HepG2 (cell line): ENCODE measurements at regions not wholly inside any gene's neighbourhood (a gene's known extent, or its start where the extent isn't known, plus 50 kb on each side); places are given as distances from the start of the nearest gene placed in this dataset.

Experiments
- ASH2L ChIP-seq: fragments of 300-600, 200-600 bp; sonication (generic); IDR thresholded peaks from 2 replicates; pipeline ENCODE4 v1.7.0; 2017; ENCODE audit warnings: low read depth, mild to moderate bottlenecking, moderate library complexity, mixed read lengths, low read length; ENCODE audit not compliant: insufficient read length
- CEBPB ChIP-seq: IDR thresholded peaks from 2 replicates; pipeline ENCODE4 v1.6.1; 2011; ENCODE audit warnings: low read depth, low read length, improper control_type of control experiment, borderline replicate concordance
- KDM1A ChIP-seq: IDR thresholded peaks from 2 replicates; pipeline ENCODE4 v1.6.1; 2016; ENCODE audit warnings: missing compliant biosample characterization
- KDM5A ChIP-seq: fragments of 200-600 bp; sonication (generic); IDR thresholded peaks from 2 replicates; pipeline ENCODE4 v1.7.0; 2018; ENCODE audit warnings: antibody characterized with exemption, mild to moderate bottlenecking, low read length, borderline replicate concordance
- MBNL3 ChIP-seq: fragments of 250-450 bp; sonication (Bioruptor Pico); conservative IDR thresholded peaks from 2 replicates; pipeline ENCODE4 v1.8.0; 2022; ENCODE audit warnings: mild to moderate bottlenecking, inconsistent platforms
- MIXL1 ChIP-seq: IDR thresholded peaks from 2 replicates; pipeline ENCODE4 v1.6.1; 2016
- NFKB2 ChIP-seq: sonication (generic); formaldehyde crosslinking; IDR thresholded peaks from 2 replicates; pipeline ENCODE4 v1.4.0; 2020; ENCODE audit warnings: missing genetic modification reagents, borderline replicate concordance
- POLR2A ChIP-seq, 2 experiments: IDR thresholded peaks; 2 replicates each; pipeline ENCODE4 v1.6.1; 2011; ENCODE audit warnings: low read depth in 2 of 2, low read length in 2 of 2, mild to moderate bottlenecking in 1 of 2, moderate library complexity in 1 of 2; ENCODE audit not compliant: insufficient read depth in 1 of 2
- ZNF121 ChIP-seq: sonication (generic); formaldehyde crosslinking; IDR thresholded peaks from 2 replicates; pipeline ENCODE4 v1.5.0; 2020; ENCODE audit warnings: mild to moderate bottlenecking, missing genetic modification reagents
- TF ChIP-seq, protein P1 (sequence below): sonication (generic); formaldehyde crosslinking; IDR thresholded peaks from 2 replicates; pipeline ENCODE4 v1.4.0; 2020; ENCODE audit warnings: missing genetic modification reagents
- TF ChIP-seq, protein P2 (sequence below): fragments of 450-650 bp; IDR thresholded peaks from 2 replicates; pipeline ENCODE4 v1.6.1; 2016
- TF ChIP-seq, protein P3 (sequence below): sonication (generic); formaldehyde crosslinking; IDR thresholded peaks from 2 replicates; pipeline ENCODE4 v1.4.0; 2020; ENCODE audit warnings: mild to moderate bottlenecking, low read depth, missing genetic modification reagents
- TF ChIP-seq, protein P4 (sequence below): sonication (generic); formaldehyde crosslinking; IDR thresholded peaks from 2 replicates; pipeline ENCODE4 v1.5.0; 2020; ENCODE audit warnings: mild to moderate bottlenecking, missing genetic modification reagents, moderate library complexity
- TF ChIP-seq, protein P5 (sequence below), 2 experiments: IDR thresholded peaks; 2 replicates each; pipeline ENCODE4 v1.6.1; 2011 to 2012; ENCODE audit warnings: low read length in 2 of 2, borderline replicate concordance in 1 of 2, low read depth in 1 of 2, mild to moderate bottlenecking in 1 of 2, moderate library complexity in 1 of 2

DNA sequence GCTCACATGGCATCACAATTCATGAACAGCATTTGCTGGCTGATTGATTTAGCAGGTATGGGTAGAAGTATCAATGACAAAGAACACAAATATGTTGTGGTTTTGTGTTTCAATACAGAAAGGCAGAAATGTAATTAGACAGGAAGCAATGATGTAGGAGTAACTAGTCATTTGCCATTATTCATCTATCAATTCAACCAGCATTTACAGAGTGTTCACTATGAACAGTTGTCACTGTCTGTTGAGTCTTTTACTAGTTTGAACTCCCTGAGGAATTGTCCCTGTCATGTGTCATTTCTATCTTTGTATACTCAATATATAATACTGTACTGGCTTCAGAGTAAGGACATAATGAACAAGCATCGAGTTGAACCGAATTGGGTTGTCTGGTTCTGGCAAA is 51.5 kb upstream of the ARHGAP24 start:
- TF ChIP-seq KDM1A (CRISPR knock-in tag), result no peak
- TF ChIP-seq, protein P1, sequence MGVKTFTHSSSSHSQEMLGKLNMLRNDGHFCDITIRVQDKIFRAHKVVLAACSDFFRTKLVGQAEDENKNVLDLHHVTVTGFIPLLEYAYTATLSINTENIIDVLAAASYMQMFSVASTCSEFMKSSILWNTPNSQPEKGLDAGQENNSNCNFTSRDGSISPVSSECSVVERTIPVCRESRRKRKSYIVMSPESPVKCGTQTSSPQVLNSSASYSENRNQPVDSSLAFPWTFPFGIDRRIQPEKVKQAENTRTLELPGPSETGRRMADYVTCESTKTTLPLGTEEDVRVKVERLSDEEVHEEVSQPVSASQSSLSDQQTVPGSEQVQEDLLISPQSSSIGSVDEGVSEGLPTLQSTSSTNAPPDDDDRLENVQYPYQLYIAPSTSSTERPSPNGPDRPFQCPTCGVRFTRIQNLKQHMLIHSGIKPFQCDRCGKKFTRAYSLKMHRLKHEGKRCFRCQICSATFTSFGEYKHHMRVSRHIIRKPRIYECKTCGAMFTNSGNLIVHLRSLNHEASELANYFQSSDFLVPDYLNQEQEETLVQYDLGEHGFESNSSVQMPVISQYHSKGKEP (CRISPR knock-in tag), result no peak
- TF ChIP-seq, protein P2, sequence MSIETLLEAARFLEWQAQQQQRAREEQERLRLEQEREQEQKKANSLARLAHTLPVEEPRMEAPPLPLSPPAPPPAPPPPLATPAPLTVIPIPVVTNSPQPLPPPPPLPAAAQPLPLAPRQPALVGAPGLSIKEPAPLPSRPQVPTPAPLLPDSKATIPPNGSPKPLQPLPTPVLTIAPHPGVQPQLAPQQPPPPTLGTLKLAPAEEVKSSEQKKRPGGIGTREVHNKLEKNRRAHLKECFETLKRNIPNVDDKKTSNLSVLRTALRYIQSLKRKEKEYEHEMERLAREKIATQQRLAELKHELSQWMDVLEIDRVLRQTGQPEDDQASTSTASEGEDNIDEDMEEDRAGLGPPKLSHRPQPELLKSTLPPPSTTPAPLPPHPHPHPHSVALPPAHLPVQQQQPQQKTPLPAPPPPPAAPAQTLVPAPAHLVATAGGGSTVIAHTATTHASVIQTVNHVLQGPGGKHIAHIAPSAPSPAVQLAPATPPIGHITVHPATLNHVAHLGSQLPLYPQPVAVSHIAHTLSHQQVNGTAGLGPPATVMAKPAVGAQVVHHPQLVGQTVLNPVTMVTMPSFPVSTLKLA, result no peak
- no peak for TF ChIP-seq POLR2A (IDR thresholded peaks at IDR 0.05; ENCODE audit: insufficient read depth in 1 of 2, low read depth in 2 of 2, low read length in 2 of 2)
- no peak for TF ChIP-seq MBNL3 (CRISPR knock-in tag)
- no peak for TF ChIP-seq ZNF121 (CRISPR knock-in tag)
- TF ChIP-seq, protein P3, sequence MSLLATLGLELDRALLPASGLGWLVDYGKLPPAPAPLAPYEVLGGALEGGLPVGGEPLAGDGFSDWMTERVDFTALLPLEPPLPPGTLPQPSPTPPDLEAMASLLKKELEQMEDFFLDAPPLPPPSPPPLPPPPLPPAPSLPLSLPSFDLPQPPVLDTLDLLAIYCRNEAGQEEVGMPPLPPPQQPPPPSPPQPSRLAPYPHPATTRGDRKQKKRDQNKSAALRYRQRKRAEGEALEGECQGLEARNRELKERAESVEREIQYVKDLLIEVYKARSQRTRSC, result no peak
- TF ChIP-seq, protein P4, sequence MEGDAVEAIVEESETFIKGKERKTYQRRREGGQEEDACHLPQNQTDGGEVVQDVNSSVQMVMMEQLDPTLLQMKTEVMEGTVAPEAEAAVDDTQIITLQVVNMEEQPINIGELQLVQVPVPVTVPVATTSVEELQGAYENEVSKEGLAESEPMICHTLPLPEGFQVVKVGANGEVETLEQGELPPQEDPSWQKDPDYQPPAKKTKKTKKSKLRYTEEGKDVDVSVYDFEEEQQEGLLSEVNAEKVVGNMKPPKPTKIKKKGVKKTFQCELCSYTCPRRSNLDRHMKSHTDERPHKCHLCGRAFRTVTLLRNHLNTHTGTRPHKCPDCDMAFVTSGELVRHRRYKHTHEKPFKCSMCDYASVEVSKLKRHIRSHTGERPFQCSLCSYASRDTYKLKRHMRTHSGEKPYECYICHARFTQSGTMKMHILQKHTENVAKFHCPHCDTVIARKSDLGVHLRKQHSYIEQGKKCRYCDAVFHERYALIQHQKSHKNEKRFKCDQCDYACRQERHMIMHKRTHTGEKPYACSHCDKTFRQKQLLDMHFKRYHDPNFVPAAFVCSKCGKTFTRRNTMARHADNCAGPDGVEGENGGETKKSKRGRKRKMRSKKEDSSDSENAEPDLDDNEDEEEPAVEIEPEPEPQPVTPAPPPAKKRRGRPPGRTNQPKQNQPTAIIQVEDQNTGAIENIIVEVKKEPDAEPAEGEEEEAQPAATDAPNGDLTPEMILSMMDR, result no peak
- TF ChIP-seq MIXL1 (CRISPR knock-in tag), result no peak
- TF ChIP-seq ASH2L, result no peak
- TF ChIP-seq CEBPB, result no peak
- TF ChIP-seq, protein P5, sequence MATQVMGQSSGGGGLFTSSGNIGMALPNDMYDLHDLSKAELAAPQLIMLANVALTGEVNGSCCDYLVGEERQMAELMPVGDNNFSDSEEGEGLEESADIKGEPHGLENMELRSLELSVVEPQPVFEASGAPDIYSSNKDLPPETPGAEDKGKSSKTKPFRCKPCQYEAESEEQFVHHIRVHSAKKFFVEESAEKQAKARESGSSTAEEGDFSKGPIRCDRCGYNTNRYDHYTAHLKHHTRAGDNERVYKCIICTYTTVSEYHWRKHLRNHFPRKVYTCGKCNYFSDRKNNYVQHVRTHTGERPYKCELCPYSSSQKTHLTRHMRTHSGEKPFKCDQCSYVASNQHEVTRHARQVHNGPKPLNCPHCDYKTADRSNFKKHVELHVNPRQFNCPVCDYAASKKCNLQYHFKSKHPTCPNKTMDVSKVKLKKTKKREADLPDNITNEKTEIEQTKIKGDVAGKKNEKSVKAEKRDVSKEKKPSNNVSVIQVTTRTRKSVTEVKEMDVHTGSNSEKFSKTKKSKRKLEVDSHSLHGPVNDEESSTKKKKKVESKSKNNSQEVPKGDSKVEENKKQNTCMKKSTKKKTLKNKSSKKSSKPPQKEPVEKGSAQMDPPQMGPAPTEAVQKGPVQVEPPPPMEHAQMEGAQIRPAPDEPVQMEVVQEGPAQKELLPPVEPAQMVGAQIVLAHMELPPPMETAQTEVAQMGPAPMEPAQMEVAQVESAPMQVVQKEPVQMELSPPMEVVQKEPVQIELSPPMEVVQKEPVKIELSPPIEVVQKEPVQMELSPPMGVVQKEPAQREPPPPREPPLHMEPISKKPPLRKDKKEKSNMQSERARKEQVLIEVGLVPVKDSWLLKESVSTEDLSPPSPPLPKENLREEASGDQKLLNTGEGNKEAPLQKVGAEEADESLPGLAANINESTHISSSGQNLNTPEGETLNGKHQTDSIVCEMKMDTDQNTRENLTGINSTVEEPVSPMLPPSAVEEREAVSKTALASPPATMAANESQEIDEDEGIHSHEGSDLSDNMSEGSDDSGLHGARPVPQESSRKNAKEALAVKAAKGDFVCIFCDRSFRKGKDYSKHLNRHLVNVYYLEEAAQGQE (IDR thresholded peaks at IDR 0.05; ENCODE audit: borderline replicate concordance in 1 of 2, low read depth in 1 of 2, low read length in 2 of 2), result no peak
- TF ChIP-seq KDM5A, result no peak
- TF ChIP-seq NFKB2 (CRISPR knock-in tag), result no peak
